Muscle of arm (tissue), 1 donor: ENCODE measurements at regions not wholly inside any gene's neighbourhood (a gene's known extent, or its start where the extent isn't known, plus 50 kb on each side); places are given as distances from the start of the nearest gene placed in this dataset.
"Not testable (repeated sequence)": the region's sequence is repeated elsewhere in the genome, so short reads cannot be mapped to it uniquely, and the experiment has no call there.

Source experiments
- DNase-seq: peaks from one replicate; pipeline ENCODE4 v3.0.0-alpha.2; 2013

DNA sequence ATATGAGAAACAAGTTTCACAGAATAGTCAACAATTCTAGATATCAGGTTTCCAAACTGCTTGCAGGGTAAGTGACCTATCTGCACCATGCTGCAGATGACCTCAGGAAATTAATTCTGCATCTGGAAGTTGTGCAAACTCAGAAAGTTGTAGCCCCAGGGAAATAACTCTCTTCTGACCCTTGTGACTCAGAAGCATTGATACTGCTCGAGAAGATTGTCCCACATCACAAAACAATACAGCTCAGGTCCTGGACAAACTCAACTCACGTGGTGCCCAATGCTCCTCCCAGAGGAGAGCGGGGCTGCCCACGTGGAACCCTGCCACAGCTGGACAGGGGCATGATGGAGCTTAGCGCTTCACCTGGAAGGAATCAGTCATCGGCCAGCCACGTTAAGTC lies 221.9 kb upstream of the LRRC61 start:
- DNase-seq, result not testable (repeated sequence)

DNA sequence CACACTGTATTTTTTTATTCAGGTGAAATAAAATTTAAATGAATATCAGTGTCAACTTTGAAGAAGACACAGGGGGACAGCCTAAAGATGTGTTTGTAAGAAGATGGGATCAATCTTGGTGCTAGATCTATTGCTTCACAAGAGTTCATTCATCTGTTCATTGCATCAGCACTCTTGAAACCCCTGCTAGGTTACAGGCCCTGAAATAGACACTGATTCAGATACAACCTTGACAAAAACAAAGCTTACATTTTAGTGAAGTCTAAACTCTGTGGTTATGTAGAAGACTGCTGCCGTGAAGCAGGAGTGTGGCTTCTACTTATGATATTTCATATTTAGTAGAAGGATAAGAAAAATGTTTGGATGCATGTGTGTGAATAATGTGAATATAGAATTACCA lies 215.9 kb upstream of the LRRC61 start:
- DNase-seq, result not testable (repeated sequence)

- DNase-seq, result not testable (repeated sequence)
Measured at GRCh38 chr7:150110375-150110820, 212.8 kb upstream of the LRRC61 start.

DNA sequence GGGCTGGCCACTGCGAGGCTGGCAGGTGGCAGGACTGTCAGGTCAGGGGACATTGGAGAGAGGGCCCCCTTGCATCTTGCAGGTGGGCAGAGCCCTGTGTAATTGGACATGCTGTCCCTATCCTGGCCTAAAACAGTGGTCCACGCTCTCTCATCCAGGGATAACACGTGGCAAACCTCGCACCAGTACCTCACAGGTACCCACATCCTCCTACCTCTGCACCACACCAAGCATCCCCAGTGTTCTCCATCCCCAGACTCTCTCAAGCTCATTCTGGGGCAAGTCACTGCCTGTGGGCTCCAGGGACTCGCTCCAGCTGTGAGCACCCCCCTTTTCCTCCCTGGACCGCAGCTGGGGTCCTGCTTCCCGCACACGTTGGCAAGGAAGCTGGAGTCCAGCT lies 212.3 kb upstream of the LRRC61 start:
- DNase-seq, result not testable (repeated sequence)

GRCh38 chr7:150111373-150112139 lies 211.6 kb upstream of the LRRC61 start:
- not testable (repeated sequence) for DNase-seq

- not testable (repeated sequence) for DNase-seq
Measured at GRCh38 chr7:150113301-150113700, 209.9 kb upstream of the LRRC61 start.

DNA sequence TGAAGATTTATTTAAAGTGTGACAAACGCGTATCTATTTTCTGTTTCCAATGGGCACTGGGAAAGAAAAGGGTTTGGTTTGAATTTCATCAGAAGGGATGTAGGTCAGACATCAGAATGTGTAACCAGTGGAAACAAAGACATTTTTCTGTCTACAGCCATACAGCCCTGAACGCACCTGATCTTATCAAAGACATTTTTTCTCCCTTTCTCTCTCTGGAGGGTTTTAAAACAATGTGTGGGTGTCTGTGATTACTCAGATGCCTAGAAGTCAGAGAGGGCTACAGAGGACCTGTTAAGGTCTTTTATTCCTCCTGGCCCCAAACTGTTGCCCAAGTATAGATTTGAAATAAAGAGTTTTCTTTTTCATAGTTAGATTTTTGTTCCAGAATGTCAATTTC lies 208.6 kb upstream of the LRRC61 start:
- not testable (repeated sequence) for DNase-seq

GRCh38 chr7:150119966-150120365 lies 203.2 kb upstream of the LRRC61 start:
- not testable (repeated sequence) for DNase-seq

DNA sequence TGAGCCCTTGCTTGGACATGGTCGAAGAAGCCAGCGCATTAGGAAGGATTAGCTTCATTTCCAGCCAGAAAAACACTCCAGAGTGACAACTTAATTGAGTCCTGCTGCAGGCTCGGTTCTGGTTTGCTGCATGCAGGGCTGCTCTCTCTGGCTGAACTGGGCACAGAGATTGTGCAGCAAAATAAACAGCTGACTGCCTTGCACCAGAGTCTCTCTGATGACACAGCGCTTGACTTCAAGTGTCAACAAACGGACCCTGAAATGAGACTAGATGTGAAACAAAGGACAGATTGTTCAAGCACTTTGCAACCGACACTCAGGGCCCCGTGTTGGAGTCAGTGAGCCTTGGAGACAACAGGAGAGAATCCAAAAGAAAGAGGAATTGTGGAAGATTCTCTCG lies 197.3 kb upstream of the LRRC61 start:
- not testable (repeated sequence) for DNase-seq

- not testable (repeated sequence) for DNase-seq
Measured at GRCh38 chr7:150134451-150134850, 188.7 kb upstream of the LRRC61 start.

GRCh38 chr7:150135620-150136190 lies 187.4 kb upstream of the LRRC61 start:
- not testable (repeated sequence) for DNase-seq

DNA sequence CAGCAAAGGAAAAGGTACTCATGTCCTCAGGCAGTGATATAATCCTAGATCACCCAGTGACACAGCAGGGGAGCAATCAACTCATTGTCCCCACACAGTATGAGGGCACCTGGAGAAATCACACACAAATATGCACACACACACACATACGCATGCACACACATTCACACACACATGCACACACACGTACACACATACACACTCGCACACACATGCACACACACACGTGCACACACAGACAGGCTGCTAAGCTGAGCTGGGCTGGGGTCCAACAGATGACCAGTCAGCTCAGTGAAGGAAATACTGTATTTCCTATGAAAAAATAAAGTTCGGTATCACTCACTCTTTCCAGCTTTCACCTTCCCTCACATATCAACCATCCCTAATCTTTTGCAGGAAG lies 183.3 kb upstream of the LRRC61 start:
- not testable (repeated sequence) for DNase-seq

- DNase-seq, result not testable (repeated sequence)
Measured at GRCh38 chr7:150141525-150142345, 181.4 kb upstream of the LRRC61 start.

DNA sequence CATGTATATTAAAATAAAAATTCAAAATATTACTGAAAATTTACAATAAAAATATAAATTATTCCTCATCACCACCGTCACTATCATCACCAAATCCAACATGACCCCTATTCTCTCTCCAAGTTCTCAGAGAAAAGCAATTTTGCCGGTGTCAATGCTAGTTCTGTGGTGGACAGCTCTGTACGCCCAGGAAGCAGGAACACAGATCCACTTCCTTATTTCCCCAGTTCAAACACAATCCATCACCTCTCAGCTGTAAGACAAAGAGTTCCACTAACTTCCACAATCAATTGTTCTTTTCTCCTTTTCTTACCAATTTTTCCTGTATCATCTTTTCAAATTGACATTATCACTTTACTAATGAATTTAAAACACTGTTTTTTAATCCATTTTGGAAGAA lies 177.0 kb upstream of the LRRC61 start:
- DNase-seq, result not testable (repeated sequence)

- DNase-seq, result not testable (repeated sequence)
Measured at GRCh38 chr7:150147524-150147923, 175.6 kb upstream of the LRRC61 start.

DNA sequence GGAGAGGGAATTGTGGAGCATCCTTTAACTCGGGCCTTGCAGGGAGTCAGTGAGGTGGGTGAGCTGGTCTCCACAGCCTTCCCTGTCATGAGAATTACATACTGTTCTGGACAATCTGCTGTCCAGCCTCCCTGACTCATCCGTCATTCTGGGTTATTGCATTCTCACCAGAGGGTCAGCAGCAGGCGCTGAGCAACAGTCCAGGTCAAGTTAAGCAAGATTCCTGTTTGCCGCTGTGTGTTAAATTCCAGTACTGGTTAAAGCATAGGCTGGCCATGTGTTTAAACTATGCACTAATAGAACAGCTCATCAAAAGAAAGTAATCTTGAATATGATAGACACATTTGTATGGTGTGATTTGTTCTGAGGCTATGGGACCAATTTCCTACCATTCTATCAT lies 167.1 kb upstream of the LRRC61 start:
- not testable (repeated sequence) for DNase-seq

DNA sequence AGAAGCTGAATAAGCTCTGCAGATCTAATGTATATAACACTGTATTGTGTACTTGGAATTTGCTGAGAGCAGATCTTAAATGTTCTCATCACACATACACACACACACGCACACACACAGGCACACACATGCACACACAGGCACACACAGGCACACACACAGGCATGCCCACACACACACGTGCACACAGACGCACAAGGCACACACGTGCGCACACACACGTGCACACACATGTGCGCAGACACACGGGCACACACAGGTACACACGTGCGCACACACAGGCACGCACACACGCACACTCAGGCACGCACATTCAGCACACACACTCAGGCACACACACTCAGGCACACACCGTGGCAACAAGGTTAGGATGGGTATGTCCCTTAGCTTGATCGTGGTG lies 164.5 kb upstream of the LRRC61 start:
- DNase-seq, result not testable (repeated sequence)

DNA sequence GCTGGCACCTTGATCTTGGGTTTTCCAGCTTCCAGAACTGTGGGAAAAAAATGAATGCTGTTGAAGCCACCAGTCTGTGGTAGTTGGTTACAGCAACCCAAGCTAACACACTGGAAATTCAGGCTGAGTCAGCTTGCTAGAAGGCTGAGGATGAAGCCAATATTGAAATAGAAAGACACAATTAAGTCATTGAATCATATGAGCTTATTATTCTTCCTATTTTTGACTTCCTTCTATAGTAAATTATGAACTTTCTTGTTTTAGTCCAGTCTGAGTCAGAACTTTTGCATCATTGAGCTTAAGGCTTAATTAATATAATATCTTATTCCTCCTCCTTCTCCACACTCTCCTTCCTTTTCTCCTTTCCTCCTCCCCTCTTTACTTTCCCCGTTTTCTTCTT lies 153.6 kb upstream of the LRRC61 start:
- not testable (repeated sequence) for DNase-seq

DNA sequence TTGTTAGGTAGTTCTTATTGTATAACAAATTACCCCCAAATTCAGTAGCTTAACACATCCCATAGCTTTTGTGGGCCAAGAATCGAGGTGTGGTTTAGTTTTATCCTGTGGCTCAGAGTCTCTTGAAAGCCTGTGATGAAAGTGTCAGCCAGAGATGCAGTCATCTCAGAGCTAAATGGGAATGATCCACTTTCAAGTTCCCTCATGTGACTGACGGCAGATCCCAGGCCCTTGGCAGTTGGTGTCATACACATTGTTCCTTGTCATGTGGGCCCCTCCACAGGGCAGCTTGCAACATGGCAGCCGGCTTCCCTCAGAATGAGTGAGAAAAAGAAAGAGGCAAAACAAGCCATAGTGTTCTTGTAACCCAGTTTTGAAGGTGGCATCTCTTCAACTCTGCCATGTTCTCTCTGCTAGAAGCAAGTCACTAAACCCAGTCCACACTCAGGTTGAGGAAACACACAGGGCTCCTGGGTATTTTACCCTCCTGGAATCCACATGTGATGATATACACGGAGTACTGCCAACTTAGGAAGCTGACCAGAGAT lies 153.1 kb upstream of the LRRC61 start:
- not testable (repeated sequence) for DNase-seq

- DNase-seq, result not testable (repeated sequence)
Measured at GRCh38 chr7:150183602-150184001, 139.6 kb upstream of the LRRC61 start.

GRCh38 chr7:150189963-150190362 lies 133.2 kb upstream of the LRRC61 start:
- not testable (repeated sequence) for DNase-seq

DNA sequence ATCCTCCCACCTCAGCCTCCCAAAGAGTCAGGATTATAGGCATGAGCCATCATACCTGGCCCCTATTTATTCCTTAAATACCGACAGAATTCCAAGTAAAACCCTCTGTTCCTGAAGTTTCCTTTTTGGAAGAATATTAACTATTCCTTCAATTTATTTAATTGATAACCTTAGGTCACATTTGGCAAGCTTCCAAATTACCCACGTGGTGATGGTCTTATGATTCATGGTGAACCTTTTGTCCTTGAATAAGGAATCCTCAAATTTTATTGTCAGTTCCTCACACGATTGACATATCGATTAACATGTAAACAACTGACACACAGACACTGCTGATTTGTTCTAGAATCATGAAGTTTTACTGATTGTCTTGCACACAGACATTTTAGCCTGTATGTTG lies 130.6 kb upstream of the LRRC61 start:
- DNase-seq, result not testable (repeated sequence)
